Upper lobe of left lung (tissue), 6 donors: ENCODE measurements at regions not wholly inside any gene's neighbourhood (a gene's known extent, or its start where the extent isn't known, plus 50 kb on each side); places are given as distances from the start of the nearest gene placed in this dataset.

Source experiments
- ATAC-seq, 2 donors: fragments of 200-7000 bp; cut with Tn5 transposase; one replicate each; pipeline ENCODE4 v1.9.1; 2022; ENCODE audit warnings: mild to moderate bottlenecking in 2 of 2, moderate library complexity in 2 of 2; ENCODE audit not compliant: low FRiP score in 2 of 2
- DNase-seq, 2 donors: peaks; one replicate each; pipeline ENCODE4 v3.0.0-alpha.2; 2019 to 2020
- H3K27ac ChIP-seq, 4 donors: fragments of 200-600 bp; sonication (generic); one replicate each; pipeline ENCODE4 v1.5.1; 2016 to 2019
- H3K27me3 ChIP-seq, 4 donors: fragments of 200-600 bp; sonication (generic); one replicate each; pipeline ENCODE4 v1.5.1; 2017 to 2019
- H3K36me3 ChIP-seq, 4 donors: fragments of 200-600 bp; sonication (generic); one replicate each; pipeline ENCODE4 v1.5.1; 2016 to 2019
- H3K4me1 ChIP-seq, 4 donors: fragments of 200-600 bp; sonication (generic); one replicate each; pipeline ENCODE4 v1.5.1; 2018 to 2019
- H3K4me3 ChIP-seq, 4 donors: fragments of 200-600 bp; sonication (generic); one replicate each; pipeline ENCODE4 v1.5.1; 2017 to 2019; ENCODE audit warnings: mild to moderate bottlenecking in 2 of 4, moderate library complexity in 1 of 4
- H3K9me3 ChIP-seq, 4 donors: fragments of 200-600 bp; sonication (generic); one replicate each; pipeline ENCODE4 v1.5.1; 2018 to 2019
- CTCF ChIP-seq, 6 experiments: fragments of 450-650 bp in 4 of 6; fragments of 200-600 bp in 2 of 6; sonication (generic) in 2 of 6; IDR thresholded peaks; one replicate each; pipeline ENCODE4 v1.5.1; 2016 to 2019; ENCODE audit warnings: antibody characterized with exemption in 6 of 6
- EP300 ChIP-seq, 4 donors: sonication (generic); formaldehyde crosslinking; IDR thresholded peaks; one replicate each; pipeline ENCODE4 v1.5.1; 2017; ENCODE audit warnings: antibody characterized with exemption in 4 of 4, control low read depth in 2 of 4
- POLR2A ChIP-seq, 4 donors: fragments of 450-650 bp; IDR thresholded peaks; one replicate each; pipeline ENCODE4 v1.5.1; 2016 to 2017; ENCODE audit warnings: antibody characterized with exemption in 4 of 4, mild to moderate bottlenecking in 2 of 4
- POLR2AphosphoS5 ChIP-seq, 2 donors: sonication (generic); formaldehyde crosslinking; IDR thresholded peaks; one replicate each; pipeline ENCODE4 v1.5.1; 2017; ENCODE audit warnings: antibody characterized with exemption in 2 of 2
- whole genome bisulfite sequencing, 2 donors: methylation state at CpG; one replicate each; pipeline ENCODE4 v1.1.5; 2017 to 2018; 5-methylcytosine and 5-hydroxymethylcytosine counted together
- donor health status: DM: no; HTN: no; CAD: no; lungs with moderate emphysema.
- donor health status: DM: no; HTN: yes; CAD: no; lungs with severe emphysema.

- DNase-seq, result no peak
- TF ChIP-seq CTCF (IDR thresholded peaks at IDR 0.05), result no peak
- TF ChIP-seq POLR2AphosphoS5 (IDR thresholded peaks at IDR 0.05), result no peak
- TF ChIP-seq EP300 (IDR thresholded peaks at IDR 0.05), result no peak
- no peak for TF ChIP-seq POLR2A (IDR thresholded peaks at IDR 0.05)
- no peak for ATAC-seq
- no peak overlapping the region for H3K4me3 ChIP-seq
- no peaks in the 10 kb centered on the region for H3K27me3 ChIP-seq
- no peaks in the 10 kb centered on the region for H3K36me3 ChIP-seq
- no peak overlapping the region for H3K27ac ChIP-seq
- no peaks in the 10 kb centered on the region for H3K9me3 ChIP-seq
- WGBS, 2 donors, result 83 to 92% methylated on average over 3 of the region's 3 CpGs
- no peaks in the 10 kb centered on the region for H3K4me1 ChIP-seq
These were observed 255.3 kb downstream of the NAF1 start for GRCh38 chr4:162911349-162911748.

GRCh38 chr4:162909952-162910351, 256.7 kb downstream of the NAF1 start:
- Histone ChIP-seq H3K27me3 (no peaks in the 10 kb centered on the region), H3K9me3 (no peaks in the 10 kb centered on the region), H3K27ac (no peak overlapping the region), H3K4me3 (no peak overlapping the region), H3K36me3 (no peaks in the 10 kb centered on the region), H3K4me1 (no peaks in the 10 kb centered on the region)
- WGBS, 2 donors, result 35 to 59% methylated on average over 2 of the region's 2 CpGs
- TF ChIP-seq CTCF (IDR thresholded peaks at IDR 0.05) (no peak), EP300 (IDR thresholded peaks at IDR 0.05) (no peak), POLR2A (IDR thresholded peaks at IDR 0.05) (no peak), POLR2AphosphoS5 (IDR thresholded peaks at IDR 0.05) (no peak)
- ATAC-seq (no peak), DNase-seq (no peak)

GRCh38 chr4:162894387-162894786, 272.3 kb downstream of the NAF1 start:
- ATAC-seq (no peak), DNase-seq (no peak)
- Histone ChIP-seq H3K9me3 (no peaks in the 10 kb centered on the region), H3K27ac (no peak overlapping the region), H3K36me3 (no peaks in the 10 kb centered on the region), H3K4me3 (no peak overlapping the region), H3K4me1 (no peaks in the 10 kb centered on the region), H3K27me3 (no peaks in the 10 kb centered on the region)
- no peak for TF ChIP-seq CTCF (IDR thresholded peaks at IDR 0.05)
- 65 to 68% methylated on average over 3 of the region's 3 CpGs for WGBS, 2 donors

GRCh38 chr4:162891788-162892707, 274.6 kb downstream of the NAF1 start:
- Histone ChIP-seq H3K9me3 (no peaks in the 10 kb centered on the region), H3K4me1 (no peaks in the 10 kb centered on the region), H3K4me3 (no peak overlapping the region), H3K36me3 (no peaks in the 10 kb centered on the region), H3K27me3 (no peaks in the 10 kb centered on the region), H3K27ac (no peak overlapping the region)
- WGBS, 2 donors, result 59 to 67% methylated on average over 3 of the region's 3 CpGs
- no peak for DNase-seq
- TF ChIP-seq CTCF (IDR thresholded peaks at IDR 0.05), result no peak
- TF ChIP-seq POLR2AphosphoS5 (IDR thresholded peaks at IDR 0.05), result no peak
- no peak for TF ChIP-seq POLR2A (IDR thresholded peaks at IDR 0.05)
- TF ChIP-seq EP300 (IDR thresholded peaks at IDR 0.05), result no peak
- no peak for ATAC-seq

GRCh38 chr4:162878096-162878495, 288.6 kb downstream of the NAF1 start:
- 80 to 94% methylated on average over 1 of the region's 1 CpG for WGBS, 2 donors
- Histone ChIP-seq H3K27ac (no peak overlapping the region), H3K36me3 (no peaks in the 10 kb centered on the region), H3K9me3 (no peaks in the 10 kb centered on the region), H3K4me1 (no peaks in the 10 kb centered on the region), H3K4me3 (no peak overlapping the region), H3K27me3 (no peaks in the 10 kb centered on the region)
- ATAC-seq, result no peak
- no peak for DNase-seq
- no peak for TF ChIP-seq POLR2A (IDR thresholded peaks at IDR 0.05)
- TF ChIP-seq POLR2AphosphoS5 (IDR thresholded peaks at IDR 0.05), result no peak
- no peak for TF ChIP-seq EP300 (IDR thresholded peaks at IDR 0.05)
- TF ChIP-seq CTCF (IDR thresholded peaks at IDR 0.05), result no peak
